Activated T-cell treated with anti-CD3 and anti-CD28 coated beads for 48 hours (primary cell): ENCODE measurements at regions not wholly inside any gene's neighbourhood (a gene's known extent, or its start where the extent isn't known, plus 50 kb on each side); places are given as distances from the start of the nearest gene placed in this dataset.

Experiments used
- DNase-seq: peaks from one replicate; pipeline ENCODE4 v3.0.0-alpha.2; 2020; ENCODE audit warnings: low read depth

DNA sequence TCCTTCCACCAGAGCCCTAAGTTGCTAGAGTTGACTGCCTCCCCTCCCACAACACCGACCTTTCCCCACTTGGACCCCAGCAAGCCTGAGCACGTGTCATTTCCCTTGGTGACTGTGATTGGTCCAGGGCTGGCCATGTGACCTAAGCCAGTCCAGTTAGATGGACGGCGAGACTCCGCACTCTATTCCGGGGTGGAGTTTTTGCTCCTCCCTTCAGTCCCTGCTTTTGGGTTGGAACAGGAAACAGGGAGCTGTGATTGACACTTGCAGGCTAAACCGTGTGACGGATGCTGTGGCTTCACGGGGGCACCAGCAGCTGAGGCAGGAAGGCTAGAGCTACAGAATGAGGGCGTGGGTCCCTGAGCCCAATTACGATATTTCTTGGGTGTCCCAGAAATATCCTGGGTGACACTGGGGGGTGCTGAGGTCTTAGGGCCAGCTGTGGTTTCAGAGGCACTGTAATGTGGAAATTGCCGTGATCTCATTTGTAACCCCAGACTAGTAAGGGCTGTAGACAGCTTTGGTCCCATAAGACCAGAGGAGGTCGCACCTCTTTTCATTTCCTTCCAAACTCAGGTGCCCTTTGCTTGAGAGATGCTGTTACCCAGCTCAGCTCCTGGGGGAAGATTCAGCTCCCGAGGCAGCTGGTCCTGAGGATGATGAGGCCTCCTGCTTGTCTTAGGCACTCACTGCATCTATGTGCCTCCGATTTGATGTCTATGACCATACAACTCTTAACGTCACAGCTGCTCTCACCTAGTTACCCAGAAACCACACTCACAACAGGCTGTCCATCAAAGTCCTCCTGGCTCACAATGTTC is 102.7 kb upstream of the NPTX2 start:
- no peak for DNase-seq

DNA sequence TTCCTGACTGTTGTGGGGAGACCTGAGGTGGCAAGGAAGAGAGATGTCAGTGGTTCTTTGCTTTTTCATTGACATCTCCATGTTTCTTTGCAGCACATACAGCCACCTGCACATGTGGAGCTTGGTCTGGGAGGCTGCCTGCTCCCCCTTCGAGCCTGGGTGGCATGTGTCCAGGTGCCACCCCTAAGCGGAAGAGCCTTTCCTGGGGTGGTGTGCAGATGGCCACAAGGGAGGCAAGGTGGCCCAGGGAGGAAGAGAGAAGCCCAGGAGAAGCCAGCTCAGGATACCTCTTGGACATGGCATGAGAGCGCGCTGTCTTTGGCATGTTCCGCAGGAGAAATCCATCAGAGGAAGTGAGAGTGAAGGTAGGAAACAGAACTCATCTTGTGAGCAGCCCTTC is 105.9 kb upstream of the NPTX2 start:
- no peak for DNase-seq

DNA sequence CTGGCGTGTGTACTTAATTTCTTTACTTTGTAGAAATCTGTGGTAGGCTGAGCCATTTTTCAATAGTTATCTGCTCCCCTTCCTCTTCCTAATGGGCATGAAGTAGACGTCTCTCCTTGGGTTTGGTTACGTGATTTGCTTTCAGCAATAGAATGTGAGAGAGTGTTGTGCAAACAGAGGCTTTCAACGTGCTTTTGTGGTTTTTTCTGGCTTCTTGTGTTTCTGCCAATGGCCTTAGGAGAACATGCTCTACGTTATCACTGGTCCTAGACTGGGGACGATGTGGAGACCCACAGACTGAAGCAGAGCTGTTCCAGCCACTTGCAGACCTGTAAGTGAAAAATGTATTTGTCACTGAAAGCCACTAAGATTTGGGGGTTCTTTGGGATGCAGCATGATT is 107.2 kb upstream of the NPTX2 start:
- DNase-seq = no peak

DNA sequence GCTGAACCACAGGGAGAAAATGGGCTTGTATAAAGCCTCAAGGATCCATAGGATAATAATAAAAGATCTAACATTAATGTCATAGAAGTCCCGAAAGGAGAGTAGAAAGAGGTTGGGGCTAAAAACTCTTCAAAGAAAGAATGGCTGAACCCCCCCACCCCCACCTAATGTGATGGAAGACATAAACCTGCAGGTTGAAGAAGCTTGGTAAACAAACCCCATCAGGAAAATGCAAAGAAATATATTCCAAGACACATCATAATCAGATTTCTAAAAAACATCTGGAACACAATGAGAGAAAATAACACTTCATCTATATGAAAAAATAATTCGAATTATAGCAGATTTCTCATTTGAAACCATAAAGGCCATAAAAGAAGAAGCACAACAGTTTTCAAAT is 105.6 kb upstream of the BAIAP2L1 start:
- DNase-seq = no peak

- DNase-seq = no peak
Observed at GRCh38 chr7:98500764-98501163, 99.9 kb upstream of the BAIAP2L1 start.

DNA sequence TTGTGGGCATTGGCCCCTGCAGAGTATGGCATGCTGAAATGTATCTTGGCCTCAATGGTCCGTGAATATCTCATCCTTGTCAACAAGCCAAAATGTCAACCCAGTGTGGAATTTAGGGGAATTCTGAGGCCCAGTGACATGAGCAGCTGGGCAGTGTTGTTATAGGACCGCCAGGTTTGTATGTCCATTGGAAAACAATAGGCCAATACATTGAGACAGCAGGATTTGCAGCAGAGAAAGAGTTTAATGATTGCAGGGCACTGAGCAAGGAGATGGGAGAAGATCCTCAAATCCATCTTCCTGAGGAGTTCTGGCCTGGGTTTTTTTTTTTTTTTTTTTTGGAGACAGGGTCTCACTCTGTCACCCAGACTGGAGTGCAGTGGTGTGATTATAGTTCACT is 95.7 kb upstream of the BAIAP2L1 start:
- no peak for DNase-seq

DNA sequence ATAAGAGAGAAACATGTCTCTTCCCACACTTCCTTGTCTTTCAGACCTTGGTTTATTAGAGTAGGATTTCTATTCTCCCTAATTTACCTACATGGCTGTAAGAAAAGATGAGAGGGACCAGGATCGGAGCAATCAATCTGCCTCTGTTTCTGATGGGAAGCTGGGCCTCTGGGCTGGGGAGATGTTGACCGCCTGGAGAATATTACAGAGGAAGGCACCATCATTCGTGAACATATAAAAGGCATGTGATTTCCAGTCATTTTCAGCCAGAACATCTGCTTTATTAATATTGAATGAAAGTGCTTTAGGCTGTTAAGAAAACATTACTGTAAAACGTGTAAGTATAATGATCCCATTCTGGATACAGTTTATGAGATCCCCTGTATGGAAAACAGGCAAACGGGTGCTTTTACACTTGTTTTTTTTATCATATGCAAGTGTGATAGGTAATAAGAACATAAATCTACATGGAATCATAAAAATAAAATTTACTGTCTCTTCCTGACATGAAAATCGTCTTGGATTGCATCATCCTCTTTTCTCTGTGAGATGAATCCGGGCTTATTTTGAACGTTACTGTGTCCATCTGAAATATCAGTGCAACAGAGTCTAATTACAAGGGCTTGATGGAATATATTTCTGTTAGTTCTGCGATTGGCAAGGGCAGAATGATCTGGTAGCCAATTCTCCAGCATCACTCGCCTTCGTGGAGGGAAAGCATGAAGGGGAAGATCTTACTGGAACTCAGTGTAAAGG is 94.5 kb upstream of the BAIAP2L1 start:
- no peak for DNase-seq

DNA sequence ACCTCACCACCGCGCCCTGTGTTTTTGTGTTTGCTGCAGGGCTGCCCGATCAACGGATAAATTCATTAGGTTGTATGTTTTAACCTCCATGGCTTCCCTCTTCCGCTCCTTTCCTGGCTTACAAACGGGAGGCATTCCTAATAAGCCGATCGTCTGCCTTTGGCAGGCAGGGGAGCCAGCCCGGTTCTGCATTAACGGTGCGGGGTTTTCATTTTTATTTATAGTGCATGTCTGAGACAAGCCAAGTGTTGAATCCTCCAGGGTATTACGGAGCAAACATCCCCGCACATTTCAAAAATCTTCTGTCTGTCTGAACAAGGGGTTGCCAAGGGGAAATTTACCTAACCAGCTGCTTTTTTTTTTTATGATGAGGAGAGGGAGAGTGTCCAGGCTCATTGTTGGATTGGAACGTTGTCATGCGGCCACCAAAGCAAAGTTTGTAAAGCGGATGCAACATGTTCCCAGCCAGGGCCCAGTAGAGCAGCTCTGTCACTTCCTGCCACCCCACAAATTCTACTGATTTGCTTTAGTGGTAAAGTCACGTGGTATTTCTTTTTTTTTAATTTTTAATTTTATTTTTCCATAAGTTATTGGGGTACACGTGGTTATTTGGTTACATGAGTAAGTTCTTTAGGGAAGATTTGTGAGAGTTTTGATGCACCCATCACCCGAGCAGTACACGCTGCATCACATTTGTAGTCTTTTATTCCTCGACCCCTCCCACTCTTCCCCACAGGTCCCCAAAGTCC is 92.3 kb upstream of the BAIAP2L1 start:
- no peak for DNase-seq

DNA sequence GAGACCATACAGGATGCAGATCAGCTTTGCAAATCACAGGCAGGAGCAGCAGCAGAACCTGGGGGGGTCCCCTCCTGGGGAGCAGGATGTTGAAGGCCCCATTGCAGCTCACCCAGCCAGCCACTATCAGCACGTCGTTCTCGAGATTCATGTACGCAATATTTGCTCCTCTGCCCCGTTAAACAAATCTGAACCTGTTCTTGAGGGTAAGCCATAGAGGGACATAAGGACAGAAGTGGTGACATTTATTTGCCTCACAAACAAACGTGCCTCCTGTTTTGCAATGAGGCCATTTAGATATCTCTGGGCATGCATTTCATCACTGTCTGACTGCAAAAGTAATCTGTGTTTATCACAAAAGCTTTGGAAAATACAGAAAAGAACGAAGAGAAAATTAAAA is 87.3 kb upstream of the BAIAP2L1 start:
- no peak for DNase-seq

DNA sequence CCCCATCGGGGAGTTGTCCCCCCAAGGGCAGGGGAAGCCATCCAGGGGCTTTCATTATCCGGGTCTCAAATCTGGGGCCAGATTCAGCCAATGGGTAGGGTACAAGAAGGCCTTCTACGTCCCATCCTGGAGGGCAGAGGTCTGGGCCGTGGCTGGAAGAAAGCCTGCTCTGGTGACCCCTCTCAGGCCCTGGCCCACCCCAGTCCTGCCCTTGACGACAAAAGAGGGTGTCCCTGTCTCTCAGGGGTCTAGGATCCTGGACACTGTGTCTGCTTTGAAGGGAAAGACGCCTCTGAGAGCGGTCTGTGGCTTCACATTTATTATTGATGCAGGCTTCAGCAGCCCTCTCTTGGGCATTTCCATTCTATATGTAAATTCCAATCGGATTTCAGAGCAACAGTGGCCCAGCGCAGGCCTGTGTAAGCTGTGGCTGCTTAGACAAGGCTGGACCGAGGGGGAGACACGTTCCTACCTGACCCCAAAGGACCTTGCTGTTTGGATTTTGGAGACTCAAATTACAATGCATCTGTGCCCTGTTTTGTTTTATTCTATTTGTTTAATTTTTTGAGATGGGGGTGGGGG is 83.2 kb upstream of the BAIAP2L1 start:
- no peak for DNase-seq

- no peak for DNase-seq
Observed at GRCh38 chr7:98483276-98483963, 82.5 kb upstream of the BAIAP2L1 start.

- DNase-seq = no peak
Observed at GRCh38 chr7:98479318-98479717, 78.4 kb upstream of the BAIAP2L1 start.

- no peak for DNase-seq
Observed at GRCh38 chr7:98475352-98475751, 74.5 kb upstream of the BAIAP2L1 start.

- no peak for DNase-seq
Observed at GRCh38 chr7:98474558-98474957, 73.7 kb upstream of the BAIAP2L1 start.

DNA sequence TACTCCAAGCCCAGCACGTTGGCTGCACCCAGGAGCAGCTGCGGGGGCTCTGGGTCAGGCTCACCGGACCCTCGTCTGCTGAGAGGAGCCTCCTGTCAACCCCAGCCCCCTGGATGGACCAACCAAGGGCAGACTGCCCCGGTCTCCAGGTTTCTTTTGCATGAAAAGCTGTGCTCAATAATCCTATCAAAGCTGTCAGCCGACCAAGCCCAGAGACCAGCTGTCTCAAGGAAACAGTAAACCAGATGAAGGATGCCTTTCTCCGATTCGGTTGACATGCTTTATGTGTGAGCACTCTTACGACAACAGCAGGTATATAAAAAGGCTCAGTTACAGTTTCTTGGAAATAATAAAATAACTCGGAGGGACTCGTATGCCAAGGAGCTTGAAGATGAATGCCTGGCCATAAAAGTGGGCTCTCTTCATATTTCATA is 71.6 kb upstream of the BAIAP2L1 start:
- no peak for DNase-seq

DNA sequence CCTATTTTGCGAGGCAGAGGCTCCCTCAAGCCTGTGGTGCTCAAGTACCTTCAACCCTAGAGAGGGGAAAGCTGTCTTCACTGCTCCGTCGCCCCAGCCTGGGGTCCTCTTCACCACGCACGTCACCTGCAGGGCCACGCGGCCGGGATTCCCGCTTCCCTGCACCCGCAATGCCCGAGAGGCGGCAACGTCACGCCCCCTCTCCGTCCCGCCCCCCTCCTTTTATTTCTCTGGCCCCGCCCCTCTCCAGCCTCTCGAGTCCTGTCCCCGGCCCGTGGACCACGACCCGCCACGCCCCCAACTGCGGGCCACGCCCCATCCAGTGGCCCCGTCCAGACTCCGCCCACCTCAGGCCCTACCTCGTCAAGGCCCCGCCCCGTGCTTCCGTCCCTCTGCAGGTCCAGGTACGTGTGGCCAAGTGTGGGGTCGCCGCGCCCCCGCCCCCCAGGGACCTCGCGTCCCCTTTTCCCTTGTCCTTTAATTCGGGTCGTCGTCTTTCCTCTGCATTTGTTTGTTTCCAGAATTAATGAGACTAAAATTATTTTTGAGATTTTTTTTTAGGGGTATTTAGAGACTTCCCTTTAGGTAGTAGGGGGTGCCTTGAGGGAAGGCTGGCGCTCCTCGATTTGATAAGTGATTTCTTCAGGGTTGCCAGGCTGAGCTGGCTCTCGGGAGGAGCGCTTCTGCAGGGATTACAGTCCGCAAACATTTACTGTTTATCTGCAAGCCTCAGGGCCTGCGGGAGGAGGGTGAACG is 69.8 kb upstream of the BAIAP2L1 start:
- DNase-seq = peak; percentile 23

GRCh38 chr7:98469088-98469487 is 68.2 kb upstream of the BAIAP2L1 start:
- DNase-seq = no peak

DNA sequence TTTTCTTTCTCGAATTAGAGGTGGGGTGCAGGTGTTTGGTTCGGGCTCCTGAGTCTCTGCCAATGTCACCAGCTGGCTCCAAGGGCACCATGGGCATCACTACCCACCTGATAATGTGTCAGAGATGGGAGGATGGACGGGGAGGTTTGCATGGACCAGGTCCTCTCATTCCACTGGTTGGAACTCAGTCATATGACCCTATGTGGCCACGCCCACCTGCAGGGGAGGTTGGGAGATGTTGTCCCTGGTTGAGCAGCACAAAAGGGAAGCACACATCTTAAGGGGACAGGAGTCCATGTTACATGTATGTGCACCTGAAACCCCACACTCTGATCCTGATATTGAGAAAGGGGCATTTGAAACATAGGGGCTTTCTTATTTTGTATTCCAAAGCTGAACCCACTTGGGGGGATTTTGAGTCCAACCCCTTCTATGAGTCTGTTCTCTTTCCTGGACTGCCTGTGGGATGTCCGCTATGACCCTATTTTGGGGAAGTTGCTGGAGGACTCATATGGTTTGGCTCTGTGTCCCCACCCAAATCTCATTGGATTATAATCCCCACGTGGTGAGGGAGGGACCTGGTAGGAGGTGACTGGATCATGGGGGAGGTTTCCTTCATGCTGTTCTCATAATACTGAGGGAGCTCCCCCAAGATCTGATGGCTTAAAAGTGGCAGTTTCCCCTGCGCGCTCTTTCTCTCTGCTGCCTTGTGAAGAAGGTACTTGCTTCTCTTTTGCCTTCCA is 66.9 kb upstream of the BAIAP2L1 start:
- no peak for DNase-seq

DNA sequence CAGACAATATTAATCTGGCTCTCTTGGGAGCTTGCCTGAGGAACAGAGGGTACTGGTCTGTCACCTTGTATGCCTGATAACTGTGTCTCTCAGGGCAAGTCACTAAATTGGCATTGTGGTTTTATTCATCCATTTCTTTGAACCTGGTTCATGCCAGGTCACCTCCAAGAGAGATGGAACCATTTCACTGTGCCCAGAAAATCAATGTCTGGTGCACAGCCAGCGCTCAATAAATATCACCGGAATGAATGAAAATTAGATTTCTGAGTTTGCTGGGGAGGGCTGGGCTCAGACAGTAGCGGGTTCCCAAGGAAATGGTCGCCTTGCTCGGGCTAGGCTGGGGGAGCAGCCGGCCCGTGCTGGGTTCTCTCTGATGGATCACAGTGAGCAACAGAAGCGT is 64.1 kb upstream of the BAIAP2L1 start:
- DNase-seq = no peak

GRCh38 chr7:98464558-98464940 is 63.7 kb upstream of the BAIAP2L1 start:
- no peak for DNase-seq
